ENCODE measurements at regions not wholly inside any gene's neighbourhood (a gene's known extent, or its start where the extent isn't known, plus 50 kb on each side); places are given as distances from the start of the nearest gene placed in this dataset.
"Not testable (repeated sequence)": the region's sequence is repeated elsewhere in the genome, so short reads cannot be mapped to it uniquely, and the experiment has no call there.

DNA sequence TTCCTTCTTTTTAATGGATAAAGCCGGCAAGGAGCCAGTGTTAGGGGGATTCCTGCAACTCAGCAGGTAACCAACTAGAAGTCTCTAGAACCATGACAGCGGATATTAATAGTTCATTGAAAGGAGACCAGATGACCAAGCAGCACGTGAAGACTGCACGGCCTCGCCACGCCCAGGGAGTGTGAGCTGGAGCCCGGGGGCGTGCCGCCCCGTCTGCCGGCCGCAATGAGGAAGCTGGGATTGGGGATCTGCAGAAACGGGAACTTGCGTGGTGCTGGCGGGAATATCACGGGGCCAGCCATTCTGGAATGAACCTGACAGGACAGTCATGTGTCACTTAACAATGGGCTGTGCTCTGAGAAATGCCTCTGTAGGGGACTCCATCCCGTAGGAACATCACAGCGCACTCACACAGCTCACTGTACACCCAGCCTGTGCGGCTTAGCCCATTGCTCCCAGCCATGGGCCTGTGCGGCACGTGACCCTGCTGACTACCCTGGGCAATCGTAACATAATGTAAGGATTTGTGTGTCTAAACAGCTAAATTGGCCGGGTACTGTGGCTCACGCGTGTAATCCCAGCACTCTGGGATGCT is 4092.8 kb upstream of the TPTE start:
- H3K4me1 ChIP-seq; intact Hi-C loops (cut with DNase I); H3K4me3 ChIP-seq; H3K36me3 ChIP-seq; H3K9me3 ChIP-seq; H3K27ac ChIP-seq; H3K27me3 ChIP-seq; DNase-seq: not testable (repeated sequence)
- ATAC-seq = peak in 5 of 8 donors; percentile 23 to 52 (median 37)
- 82 to 86% methylated on average over 6 to 10 of the region's 25 CpGs for WGBS, 2 donors

DNA sequence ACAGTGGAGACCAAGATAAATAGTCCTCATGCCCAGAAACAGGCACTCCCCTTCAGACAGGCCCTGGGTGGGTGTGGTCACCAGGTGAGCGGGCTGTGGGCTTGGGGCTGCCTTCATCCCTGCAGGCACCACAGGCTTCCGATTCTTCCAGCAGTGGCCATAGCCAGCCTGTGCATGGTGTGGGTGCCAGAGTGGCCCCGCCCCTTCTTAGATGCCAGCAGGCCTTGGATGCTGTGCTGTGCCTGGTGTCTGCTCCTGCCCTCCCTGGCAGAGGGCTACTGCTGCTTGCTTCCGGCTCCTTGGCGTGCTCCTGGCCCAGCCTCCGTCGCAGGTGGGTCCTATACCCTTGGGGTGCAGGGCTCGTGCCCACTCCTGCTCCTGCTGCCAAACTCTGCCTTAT is 4091.5 kb upstream of the TPTE start:
- H3K4me1 ChIP-seq; intact Hi-C loops (cut with DNase I): not testable (repeated sequence)
- no CpG with 5 or more reads among the region's 8 CpGs for WGBS, 2 donors

GRCh38 chr21:6433149-6433548 is 4088.2 kb upstream of the TPTE start:
- H3K36me3 ChIP-seq; H3K9me3 ChIP-seq; ATAC-seq; H3K4me3 ChIP-seq; H3K27ac ChIP-seq; DNase-seq; H3K27me3 ChIP-seq; H3K4me1 ChIP-seq; intact Hi-C loops (cut with DNase I): not testable (repeated sequence)
- WGBS, 2 donors = 69% methylated on average over 4 of the region's 12 CpGs; no CpG with 5 or more reads in 1 of the 2 donors

More for the DNA sequence above, 4091.5 kb upstream of the TPTE start:
- not testable (repeated sequence) for H3K36me3 ChIP-seq, DNase-seq, H3K4me3 ChIP-seq, H3K27ac ChIP-seq, ATAC-seq, H3K9me3 ChIP-seq, H3K27me3 ChIP-seq

DNA sequence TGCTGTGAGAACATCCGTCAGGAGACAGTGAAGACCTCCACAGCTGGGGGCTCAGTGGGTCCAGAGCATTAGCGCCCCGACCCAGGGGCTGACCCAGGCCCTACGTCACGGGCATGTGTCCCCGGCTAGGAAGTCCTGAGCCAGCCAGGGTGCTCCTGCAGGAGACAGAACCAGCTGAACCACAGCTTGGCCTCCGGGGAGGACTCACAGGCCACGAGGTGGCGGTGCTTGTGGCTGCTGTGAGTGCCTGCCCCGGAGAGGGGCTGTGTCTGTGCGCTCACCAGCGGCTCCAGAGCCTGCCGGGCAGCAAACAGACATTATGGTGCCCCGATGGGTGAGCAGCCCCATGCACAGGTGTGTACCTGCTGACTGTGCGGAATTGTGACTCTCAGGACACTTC is 4085.2 kb upstream of the TPTE start:
- DNase-seq; H3K27me3 ChIP-seq; intact Hi-C loops (cut with DNase I); H3K36me3 ChIP-seq; H3K9me3 ChIP-seq; H3K4me1 ChIP-seq; ATAC-seq; H3K4me3 ChIP-seq; H3K27ac ChIP-seq: not testable (repeated sequence)
- WGBS, 2 donors = 84 to 95% methylated on average over 6 to 8 of the region's 15 CpGs

GRCh38 chr21:6436971-6437833 is 4084.2 kb upstream of the TPTE start:
- DNase-seq; intact Hi-C loops (cut with DNase I); H3K4me3 ChIP-seq; H3K27ac ChIP-seq; H3K4me1 ChIP-seq; H3K27me3 ChIP-seq; H3K9me3 ChIP-seq; H3K36me3 ChIP-seq: not testable (repeated sequence)
- peak; percentile 81 to 96 (median 90) for ATAC-seq
- WGBS, 2 donors = 48% methylated on average over 7 of the region's 21 CpGs; no CpG with 5 or more reads in 1 of the 2 donors

- H3K27ac ChIP-seq; H3K36me3 ChIP-seq; H3K9me3 ChIP-seq; H3K4me3 ChIP-seq; DNase-seq; H3K4me1 ChIP-seq; H3K27me3 ChIP-seq; intact Hi-C loops (cut with DNase I): not testable (repeated sequence)
- peak in 4 of 8 donors; percentile 7 to 46 (median 33) for ATAC-seq
- 63% methylated on average over 4 of the region's 7 CpGs for WGBS, 2 donors
Measured at GRCh38 chr21:6437834-6438187, 4083.6 kb upstream of the TPTE start.

DNA sequence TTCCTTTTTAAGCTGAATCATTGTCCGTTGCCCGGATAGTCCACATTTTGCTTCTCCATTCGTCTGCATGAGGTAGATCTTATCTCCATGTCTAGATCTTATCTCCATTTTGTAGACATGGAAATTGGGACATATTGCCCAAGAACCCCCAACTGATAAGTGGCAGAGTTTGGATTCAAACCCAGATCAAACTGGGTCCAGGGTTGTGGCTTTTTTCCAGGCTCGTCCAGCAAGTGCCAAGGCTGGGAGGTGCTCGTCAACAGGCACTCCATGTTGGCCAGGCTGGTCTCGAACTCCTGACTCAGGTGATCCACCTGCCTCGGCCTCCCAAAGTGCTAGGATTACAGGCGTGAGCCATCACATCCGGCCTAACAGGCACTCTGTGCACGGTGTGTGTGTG is 4082.3 kb upstream of the TPTE start:
- DNase-seq; H3K27me3 ChIP-seq; intact Hi-C loops (cut with DNase I); H3K36me3 ChIP-seq; H3K27ac ChIP-seq; H3K4me1 ChIP-seq; H3K4me3 ChIP-seq; ATAC-seq; H3K9me3 ChIP-seq: not testable (repeated sequence)
- WGBS, 2 donors = 92 to 94% methylated on average over 2 of the region's 10 CpGs

- H3K36me3 ChIP-seq; DNase-seq; intact Hi-C loops (cut with DNase I); H3K9me3 ChIP-seq; H3K27me3 ChIP-seq; H3K4me3 ChIP-seq; H3K27ac ChIP-seq; ATAC-seq; H3K4me1 ChIP-seq: not testable (repeated sequence)
- no CpG with 5 or more reads among the region's 26 CpGs for WGBS, 2 donors
Measured at GRCh38 chr21:6454648-6455340, 4066.6 kb upstream of the TPTE start.

DNA sequence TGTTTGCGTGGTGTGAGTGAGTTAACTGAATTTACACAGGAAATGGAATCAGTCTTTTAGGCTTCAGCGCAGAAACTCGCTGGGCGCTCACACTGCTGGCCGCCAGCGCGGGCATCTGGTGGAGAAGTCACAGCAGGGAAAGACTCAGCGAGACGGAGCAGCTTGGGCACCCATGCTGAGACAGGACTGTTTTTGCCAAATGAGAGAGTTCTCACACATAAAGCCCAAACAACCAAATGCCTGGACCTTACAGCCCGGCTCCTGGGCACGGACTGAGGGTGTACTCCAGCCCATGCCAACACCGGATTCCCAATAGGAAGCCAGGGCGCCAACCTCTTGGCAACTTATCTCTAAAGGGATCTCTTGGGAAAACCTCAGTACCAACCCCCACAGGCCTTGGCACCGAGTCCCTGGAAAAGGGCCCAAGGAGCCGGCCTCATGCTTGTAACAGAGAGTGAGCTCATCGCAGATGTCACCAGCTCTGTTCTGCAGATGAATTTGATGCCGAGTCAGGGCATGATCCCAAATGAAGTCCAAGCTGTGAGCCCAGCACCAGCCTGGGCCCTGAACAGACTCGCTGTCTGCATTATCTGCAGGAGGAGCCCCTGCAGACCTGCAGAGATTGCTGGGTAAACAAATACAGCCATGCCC is 4065.2 kb upstream of the TPTE start:
- H3K27ac ChIP-seq; intact Hi-C loops (cut with DNase I); H3K27me3 ChIP-seq; DNase-seq; H3K4me3 ChIP-seq; H3K4me1 ChIP-seq; H3K9me3 ChIP-seq; H3K36me3 ChIP-seq: not testable (repeated sequence)
- ATAC-seq = peak in 5 of 8 donors; percentile 22 to 42 (median 29)
- no CpG with 5 or more reads among the region's 18 CpGs for WGBS, 2 donors

GRCh38 chr21:6459761-6460160 is 4061.6 kb upstream of the TPTE start:
- 79% methylated on average over 3 of the region's 12 CpGs; no CpG with 5 or more reads in 1 of the 2 donors for WGBS, 2 donors
- H3K9me3 ChIP-seq; H3K4me3 ChIP-seq; H3K36me3 ChIP-seq; ATAC-seq; H3K27me3 ChIP-seq; intact Hi-C loops (cut with DNase I); DNase-seq; H3K4me1 ChIP-seq; H3K27ac ChIP-seq: not testable (repeated sequence)

GRCh38 chr21:6461358-6461757 is 4060.0 kb upstream of the TPTE start:
- H3K9me3 ChIP-seq; ATAC-seq; H3K36me3 ChIP-seq; DNase-seq; H3K27ac ChIP-seq; H3K4me1 ChIP-seq; intact Hi-C loops (cut with DNase I); H3K27me3 ChIP-seq; H3K4me3 ChIP-seq: not testable (repeated sequence)
- WGBS, 2 donors = no CpG with 5 or more reads among the region's 10 CpGs

Data from heart right ventricle (tissue), 16 donors.